Esophagus squamous epithelium (tissue), 5 donors: ENCODE measurements at regions not wholly inside any gene's neighbourhood (a gene's known extent, or its start where the extent isn't known, plus 50 kb on each side); places are given as distances from the start of the nearest gene placed in this dataset.

ENCODE experiments used
- DNase-seq: peaks from one replicate; lab custom pipeline; 2025; lab: John Stamatoyannopoulos, UW
- H3K27ac ChIP-seq, 4 donors: fragments of 200-600 bp; sonication (generic); one replicate each; pipeline ENCODE4 v1.5.1; 2016 to 2019; ENCODE audit warnings: mild to moderate bottlenecking in 1 of 4
- H3K27me3 ChIP-seq, 4 donors: fragments of 200-600 bp; sonication (generic); 1 replicate in 3 of 4; 2 replicates in 1 of 4; pipeline versions ENCODE4 v1.5.1 to v1.6.0; 2017 to 2021; ENCODE audit warnings: antibody characterized with exemption in 1 of 4
- H3K36me3 ChIP-seq, 3 donors: fragments of 200-600 bp; sonication (generic); one replicate each; pipeline ENCODE4 v1.5.1; 2016 to 2019
- H3K4me1 ChIP-seq, 3 donors: fragments of 200-600 bp; sonication (generic); one replicate each; pipeline ENCODE4 v1.5.1; 2017 to 2019
- H3K4me3 ChIP-seq, 4 donors: fragments of 200-600 bp; sonication (generic); 1 replicate in 3 of 4; 2 replicates in 1 of 4; pipeline ENCODE4 v1.5.1; 2016 to 2019; ENCODE audit warnings: mild to moderate bottlenecking in 2 of 4, moderate library complexity in 1 of 4
- H3K9me3 ChIP-seq, 3 donors: fragments of 200-600 bp; sonication (generic); one replicate each; pipeline ENCODE4 v1.5.1; 2016 to 2019
- POLR2A ChIP-seq, 4 donors: fragments of 450-650 bp; IDR thresholded peaks; one replicate each; pipeline ENCODE4 v1.6.1; 2017; ENCODE audit warnings: antibody characterized with exemption in 4 of 4, mild to moderate bottlenecking in 4 of 4, moderate library complexity in 3 of 4
- WGBS, 2 donors: methylation state at CpG; one replicate each; pipeline ENCODE4 v1.1.5; 2018; 5-methylcytosine and 5-hydroxymethylcytosine counted together
- intact Hi-C: fragments of 100-400 bp; cut with DNase I; formaldehyde crosslinking; loops from one replicate; pipeline ENCODE4 v1.15.0; 2022
- TF ChIP-seq, protein P1 (sequence below), 6 experiments: fragments of 450-650 bp in 4 of 6; fragments of 200-600 bp in 2 of 6; sonication (generic) in 2 of 6; IDR thresholded peaks; one replicate each; pipeline ENCODE4 v1.5.1; 2016 to 2019; ENCODE audit warnings: antibody characterized with exemption in 6 of 6, mild to moderate bottlenecking in 4 of 6, moderate library complexity in 4 of 6
- donor health status: DM: yes; HTN: yes; CAD: no.

DNA sequence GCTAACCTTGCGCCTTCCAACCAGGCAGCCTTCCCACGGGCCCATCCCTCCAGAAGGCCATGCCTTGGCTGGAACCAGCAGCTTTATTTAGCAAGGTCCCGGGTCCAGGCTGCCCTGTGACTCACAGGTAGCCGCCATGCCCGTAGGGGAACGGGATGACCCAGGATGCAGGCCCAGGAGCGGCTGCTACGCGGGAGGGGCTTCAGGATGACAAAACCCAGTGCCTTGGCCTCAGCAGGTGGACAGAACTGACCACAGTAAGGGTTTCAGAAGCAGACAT, 63.3 kb downstream of the RTP5 start:
- 77% methylated on average over 5 of the region's 9 CpGs; no CpG with 5 or more reads in 1 of the 2 donors for WGBS, 2 donors
- no peaks in the 10 kb centered on the region for H3K9me3 ChIP-seq
- peak overlapping the region in 1 of 4 donors; percentile 21 for H3K4me3 ChIP-seq
- H3K27ac ChIP-seq = peak overlapping the region in 3 of 4 donors; percentile 61 to 88 (median 83)
- TF ChIP-seq, protein P1, sequence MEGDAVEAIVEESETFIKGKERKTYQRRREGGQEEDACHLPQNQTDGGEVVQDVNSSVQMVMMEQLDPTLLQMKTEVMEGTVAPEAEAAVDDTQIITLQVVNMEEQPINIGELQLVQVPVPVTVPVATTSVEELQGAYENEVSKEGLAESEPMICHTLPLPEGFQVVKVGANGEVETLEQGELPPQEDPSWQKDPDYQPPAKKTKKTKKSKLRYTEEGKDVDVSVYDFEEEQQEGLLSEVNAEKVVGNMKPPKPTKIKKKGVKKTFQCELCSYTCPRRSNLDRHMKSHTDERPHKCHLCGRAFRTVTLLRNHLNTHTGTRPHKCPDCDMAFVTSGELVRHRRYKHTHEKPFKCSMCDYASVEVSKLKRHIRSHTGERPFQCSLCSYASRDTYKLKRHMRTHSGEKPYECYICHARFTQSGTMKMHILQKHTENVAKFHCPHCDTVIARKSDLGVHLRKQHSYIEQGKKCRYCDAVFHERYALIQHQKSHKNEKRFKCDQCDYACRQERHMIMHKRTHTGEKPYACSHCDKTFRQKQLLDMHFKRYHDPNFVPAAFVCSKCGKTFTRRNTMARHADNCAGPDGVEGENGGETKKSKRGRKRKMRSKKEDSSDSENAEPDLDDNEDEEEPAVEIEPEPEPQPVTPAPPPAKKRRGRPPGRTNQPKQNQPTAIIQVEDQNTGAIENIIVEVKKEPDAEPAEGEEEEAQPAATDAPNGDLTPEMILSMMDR (IDR thresholded peaks at IDR 0.05) = no peak
- TF ChIP-seq POLR2A (IDR thresholded peaks at IDR 0.05) = no peak
- no peak for DNase-seq
- no peaks in the 10 kb centered on the region for H3K36me3 ChIP-seq
- H3K4me1 ChIP-seq = peaks cover 0 to 13% (median 3%) of the 10 kb centered on the region in 3 donors
- intact Hi-C loops = no loop called here
- H3K27me3 ChIP-seq = peaks cover 0 to 8% (median 0%) of the 10 kb centered on the region in 4 donors

DNA sequence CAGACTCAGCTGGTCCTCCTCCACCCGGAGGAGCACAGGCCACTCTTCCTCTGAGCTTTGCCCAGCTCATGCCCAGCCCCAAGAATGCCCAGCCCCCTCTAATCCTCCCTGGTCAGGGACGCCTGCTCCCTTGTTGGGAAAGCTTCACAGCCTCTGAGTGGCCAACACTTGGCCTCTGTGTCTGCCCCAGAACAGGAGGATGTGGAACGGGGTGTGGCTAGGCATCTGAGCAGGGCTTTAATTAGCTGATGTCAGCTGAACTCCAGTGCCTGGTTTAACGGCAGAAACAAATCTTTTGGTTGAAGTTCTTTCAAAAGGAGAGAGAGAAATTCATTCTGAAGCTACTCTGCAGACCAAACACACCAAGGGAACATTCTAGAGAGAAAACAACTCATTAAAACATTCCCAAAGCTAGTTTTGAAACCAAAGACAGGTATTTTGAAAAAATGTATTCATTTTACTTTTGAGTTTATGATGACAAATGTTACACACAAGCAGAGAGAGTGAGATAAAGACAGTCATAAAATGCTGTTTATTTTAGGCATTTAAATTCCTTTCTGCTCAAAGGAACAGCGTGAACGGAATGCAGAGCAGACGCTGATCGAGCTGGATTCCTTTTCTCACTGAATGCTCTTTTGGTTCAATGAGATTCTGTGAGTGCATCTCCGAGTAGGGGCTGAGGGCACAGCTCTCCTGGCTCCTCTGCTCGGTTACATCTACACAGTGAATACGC, 63.8 kb downstream of the RTP5 start:
- peak overlapping the region in 3 of 4 donors; percentile 61 to 88 (median 83) for H3K27ac ChIP-seq
- TF ChIP-seq, protein P1 (IDR thresholded peaks at IDR 0.05) = no peak
- no peak for TF ChIP-seq POLR2A (IDR thresholded peaks at IDR 0.05)
- H3K9me3 ChIP-seq = no peaks in the 10 kb centered on the region
- H3K27me3 ChIP-seq = peaks cover 0 to 8% (median 0%) of the 10 kb centered on the region in 4 donors
- H3K4me3 ChIP-seq = no peak overlapping the region
- H3K36me3 ChIP-seq = no peaks in the 10 kb centered on the region
- WGBS, 2 donors = 52 to 69% methylated on average over 7 to 9 of the region's 11 CpGs
- intact Hi-C loops = no loop called here
- peaks cover 0 to 13% (median 3%) of the 10 kb centered on the region in 3 donors for H3K4me1 ChIP-seq
- DNase-seq = no peak

- Histone ChIP-seq H3K4me3 (no peak overlapping the region), H3K9me3 (no peaks in the 10 kb centered on the region), H3K36me3 (no peaks in the 10 kb centered on the region), H3K27me3 (peaks cover 0 to 8% (median 0%) of the 10 kb centered on the region in 4 donors), H3K27ac (no peak overlapping the region), H3K4me1 (peaks cover 0 to 13% (median 3%) of the 10 kb centered on the region in 3 donors)
- WGBS, 2 donors = 46 to 53% methylated on average over 1 of the region's 1 CpG
- no peak for DNase-seq
- TF ChIP-seq, protein P1 (IDR thresholded peaks at IDR 0.05) = no peak
- no peak for TF ChIP-seq POLR2A (IDR thresholded peaks at IDR 0.05)
- intact Hi-C loops = no loop called here
Observed at GRCh38 chr2:241935314-241935713, 65.8 kb downstream of the RTP5 start.

GRCh38 chr2:241935774-241936173, 66.2 kb downstream of the RTP5 start:
- DNase-seq = no peak
- H3K27ac ChIP-seq = no peak overlapping the region
- intact Hi-C loops = no loop called here
- peaks cover 0 to 13% (median 3%) of the 10 kb centered on the region in 3 donors for H3K4me1 ChIP-seq
- no peaks in the 10 kb centered on the region for H3K9me3 ChIP-seq
- no peaks in the 10 kb centered on the region for H3K36me3 ChIP-seq
- peaks cover 0 to 8% (median 0%) of the 10 kb centered on the region in 4 donors for H3K27me3 ChIP-seq
- WGBS, 2 donors = 87 to 94% methylated on average over 6 of the region's 6 CpGs
- no peak overlapping the region for H3K4me3 ChIP-seq
- TF ChIP-seq, protein P1 (IDR thresholded peaks at IDR 0.05) = no peak
- TF ChIP-seq POLR2A (IDR thresholded peaks at IDR 0.05) = no peak

GRCh38 chr2:241936457-241937133, 67.1 kb downstream of the RTP5 start:
- Histone ChIP-seq H3K9me3 (no peaks in the 10 kb centered on the region), H3K27me3 (peaks cover 0 to 8% (median 0%) of the 10 kb centered on the region in 4 donors), H3K36me3 (no peaks in the 10 kb centered on the region), H3K27ac (no peak overlapping the region), H3K4me3 (no peak overlapping the region), H3K4me1 (peaks cover 0 to 13% (median 3%) of the 10 kb centered on the region in 3 donors)
- TF ChIP-seq, protein P1 (IDR thresholded peaks at IDR 0.05) = no peak
- no peak for TF ChIP-seq POLR2A (IDR thresholded peaks at IDR 0.05)
- intact Hi-C loops = no loop called here
- WGBS, 2 donors = 55 to 78% methylated on average over 5 to 21 of the region's 55 CpGs
- no peak for DNase-seq
